D341Med (cell line): ENCODE measurements at regions not wholly inside any gene's neighbourhood (a gene's known extent, or its start where the extent isn't known, plus 50 kb on each side); places are given as distances from the start of the nearest gene placed in this dataset.

Experiments
- DNase-seq: peaks from one replicate; pipeline ENCODE4 v3.0.0; 2012; ENCODE audit warnings: low spot score

DNA sequence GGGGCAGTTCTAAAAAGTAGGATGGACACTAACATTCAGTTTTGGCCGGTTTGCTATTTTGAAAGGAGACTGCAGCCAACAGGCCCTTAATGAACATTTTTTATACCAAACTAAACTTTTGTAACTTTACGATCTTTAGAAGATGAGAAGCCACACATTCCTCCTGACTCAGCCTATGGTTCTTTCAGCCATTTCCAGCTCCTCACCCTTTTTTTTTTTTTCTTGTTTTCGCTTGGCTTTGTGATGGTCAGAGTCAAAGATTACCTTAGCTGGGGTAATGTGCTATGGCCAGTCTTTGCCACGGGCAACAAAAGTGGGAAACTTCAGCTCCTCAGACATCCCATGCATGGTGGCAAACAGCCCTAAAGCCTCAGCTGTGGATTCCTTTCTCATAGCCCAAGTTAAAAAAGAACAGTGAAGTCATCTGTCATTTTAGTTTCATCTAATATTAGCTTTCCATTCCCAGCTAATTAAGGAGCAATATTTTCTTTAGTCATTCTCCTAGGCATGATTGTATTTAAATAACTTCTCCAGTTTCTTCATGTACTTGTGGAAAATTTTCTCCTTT is 368.7 kb downstream of the MFSD1 start:
- no peak for DNase-seq

DNA sequence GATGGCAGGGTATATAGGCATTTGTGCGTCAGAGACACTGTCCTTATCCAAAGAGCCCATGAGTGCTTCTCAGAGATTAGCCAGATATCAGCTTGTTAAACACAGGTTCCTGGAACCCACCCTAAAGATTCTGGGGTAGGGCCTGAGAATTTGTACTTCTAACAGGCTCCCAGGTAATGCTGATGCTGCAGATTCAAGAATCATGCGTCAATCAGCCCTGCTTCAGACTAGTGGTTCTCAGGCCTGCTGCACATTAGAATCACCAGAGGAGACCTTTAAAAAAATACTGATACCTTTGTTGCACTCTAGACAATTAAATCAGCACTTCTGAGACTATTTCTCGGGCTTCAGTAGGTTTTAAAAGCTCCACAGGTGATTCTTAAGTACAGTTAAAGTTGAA is 369.5 kb downstream of the MFSD1 start:
- no peak for DNase-seq

DNA sequence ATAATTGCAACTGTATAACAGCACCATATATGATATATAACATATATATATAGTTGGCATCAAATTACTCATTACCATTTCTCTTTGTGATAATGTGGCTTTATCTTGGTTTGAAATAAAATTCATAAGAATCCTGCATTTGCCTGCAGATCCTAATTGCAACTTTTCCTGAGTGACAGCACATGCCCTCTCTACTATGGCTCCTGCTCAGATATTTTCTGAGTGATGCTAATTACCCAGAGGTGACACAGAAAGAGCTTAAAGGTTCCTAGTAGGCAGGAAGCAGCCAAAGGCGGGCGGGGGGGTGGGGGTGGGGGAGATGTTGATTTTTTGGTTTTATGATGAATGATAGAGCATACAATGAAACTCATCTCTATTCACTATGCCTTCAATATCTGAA is 370.6 kb downstream of the MFSD1 start:
- DNase-seq, result no peak

DNA sequence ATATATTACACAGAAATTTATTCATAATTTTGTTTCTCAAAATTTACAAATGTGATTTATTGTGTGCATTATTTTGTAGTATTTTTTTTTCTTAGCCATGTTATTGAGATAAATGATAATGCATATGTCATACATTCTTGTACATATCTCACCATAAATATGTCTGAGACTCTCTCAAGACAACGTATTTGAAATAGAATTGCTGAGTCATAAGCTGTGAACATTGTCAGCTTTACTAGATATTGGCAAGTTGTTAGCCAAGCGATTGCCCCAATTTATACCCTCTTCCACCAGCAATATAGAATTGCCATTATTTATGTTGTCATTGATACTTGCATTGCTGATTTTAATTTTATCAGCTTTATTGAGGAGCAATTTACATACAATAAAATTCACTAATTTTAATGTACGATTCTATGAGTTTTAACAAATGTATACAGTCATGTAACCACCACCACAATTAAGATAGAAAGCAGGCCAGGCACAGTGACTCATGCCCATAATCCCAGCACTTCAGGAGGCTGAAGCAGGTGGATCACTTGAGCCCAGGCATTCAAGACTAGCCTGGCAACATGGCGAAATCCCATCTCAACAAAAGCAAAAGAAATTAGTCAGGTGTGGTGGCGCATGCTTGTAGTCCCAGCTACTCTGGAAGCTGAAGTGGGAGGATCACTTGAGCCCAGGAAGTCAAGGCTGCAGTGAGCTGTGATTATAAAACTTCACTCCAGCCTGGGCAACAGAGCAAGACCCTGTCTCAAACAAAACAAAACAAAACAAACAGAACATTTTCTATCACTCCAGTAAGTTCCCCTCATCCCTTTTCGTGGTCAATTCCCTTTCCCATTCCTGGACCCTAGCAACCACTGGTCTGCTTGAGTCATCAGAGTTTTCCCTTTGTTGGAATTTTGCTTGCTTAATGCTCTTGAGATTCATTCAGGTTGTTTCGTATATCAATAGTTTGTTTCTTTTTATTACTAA is 373.1 kb downstream of the MFSD1 start:
- no peak for DNase-seq

DNA sequence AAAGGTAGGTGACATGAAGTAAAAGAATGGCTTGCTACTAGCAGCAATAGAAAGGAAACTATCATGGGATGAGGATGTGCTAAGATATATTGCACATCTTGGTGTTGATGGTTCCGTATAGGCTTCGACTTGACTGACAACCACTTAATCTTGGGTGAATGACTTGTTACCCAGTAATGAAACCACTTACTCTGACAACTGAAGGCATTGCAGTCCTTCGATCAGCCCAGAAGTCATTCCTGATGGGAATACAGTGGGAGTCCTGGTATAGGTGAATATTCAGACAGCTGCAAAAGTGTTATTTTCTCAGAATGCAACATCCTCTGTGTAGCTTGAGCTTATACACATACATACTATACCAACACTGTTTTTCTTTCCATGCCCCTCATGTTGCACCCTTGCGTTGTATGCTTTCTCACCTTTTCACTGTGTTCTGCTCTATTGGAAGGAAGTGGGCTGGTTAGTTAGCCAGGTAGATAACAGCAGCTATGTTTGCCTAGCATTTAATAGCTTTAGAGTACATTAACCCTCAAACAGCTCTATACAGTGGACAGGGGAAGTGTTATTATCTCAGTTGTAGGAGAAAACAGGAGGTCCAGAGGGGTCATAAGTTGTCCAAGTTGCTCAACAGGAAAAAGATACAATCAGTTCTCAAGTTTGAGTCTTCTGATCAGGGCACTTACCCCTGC is 376.5 kb downstream of the MFSD1 start:
- DNase-seq, result no peak

DNA sequence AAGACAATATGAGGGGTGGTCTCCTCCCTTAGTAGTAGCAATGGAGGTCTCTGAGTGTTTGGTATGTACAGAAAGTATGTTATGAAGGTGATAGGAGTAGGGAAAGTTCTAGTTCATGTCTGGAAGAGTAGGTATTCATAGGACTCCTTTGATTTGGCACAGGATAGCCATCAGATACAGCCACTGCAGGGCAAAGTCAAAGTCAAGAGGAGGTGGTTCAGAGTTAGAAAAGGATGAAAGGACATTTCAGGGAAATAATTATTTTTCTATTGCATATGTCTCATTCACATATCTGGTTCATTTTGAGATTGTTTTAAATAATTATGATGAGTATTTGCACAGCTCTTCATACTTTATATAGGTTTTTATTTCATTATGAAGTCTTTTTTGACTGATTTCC is 381.1 kb downstream of the MFSD1 start:
- DNase-seq, result no peak

DNA sequence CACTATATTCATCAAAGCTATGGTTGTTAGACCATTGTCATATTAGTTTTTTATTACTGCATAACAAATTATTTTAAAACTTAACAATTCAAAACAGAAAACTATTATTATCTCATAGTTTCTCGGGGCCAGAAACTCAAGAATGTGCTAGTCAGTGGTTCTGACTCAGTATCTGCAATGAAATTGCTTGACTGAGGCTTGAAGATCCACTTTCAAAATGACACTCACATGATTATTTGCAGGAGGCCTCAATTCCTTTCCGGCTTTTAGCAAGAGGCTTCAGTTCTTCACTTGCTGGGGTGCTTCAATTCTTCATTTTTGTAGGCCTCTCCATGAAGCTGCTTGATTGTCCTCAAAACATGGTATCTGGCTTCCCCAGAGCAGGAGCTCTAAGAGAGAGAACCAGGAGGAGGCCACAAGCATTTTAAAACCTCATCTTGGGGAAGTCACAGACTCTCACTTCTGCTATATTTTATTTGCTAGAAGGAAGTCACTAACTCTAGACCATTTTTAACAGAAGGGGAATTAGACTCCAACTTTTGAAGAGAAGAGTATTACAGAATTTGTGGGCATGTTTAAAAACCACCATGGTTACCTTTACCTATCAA is 383.7 kb downstream of the MFSD1 start:
- DNase-seq, result no peak

DNA sequence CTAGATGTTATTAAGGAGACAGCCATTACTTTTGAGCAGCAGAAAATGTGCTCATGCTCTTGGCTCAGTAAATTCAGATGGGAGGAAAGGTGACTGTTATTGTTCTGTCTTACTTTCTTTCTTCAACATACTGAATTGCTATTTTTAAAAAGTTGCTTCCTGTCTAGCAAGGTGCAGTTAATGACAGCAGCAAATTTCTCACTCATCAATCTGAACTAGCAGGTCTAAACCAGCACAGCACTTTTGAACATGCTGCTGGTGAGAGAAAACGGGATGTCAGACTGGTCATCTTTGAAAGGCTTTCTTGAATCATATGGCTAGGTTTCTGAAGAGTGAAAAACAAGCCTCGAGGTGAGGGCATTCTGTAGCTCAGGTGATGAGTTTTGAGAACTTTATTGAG is 384.7 kb downstream of the MFSD1 start:
- DNase-seq, result no peak

DNA sequence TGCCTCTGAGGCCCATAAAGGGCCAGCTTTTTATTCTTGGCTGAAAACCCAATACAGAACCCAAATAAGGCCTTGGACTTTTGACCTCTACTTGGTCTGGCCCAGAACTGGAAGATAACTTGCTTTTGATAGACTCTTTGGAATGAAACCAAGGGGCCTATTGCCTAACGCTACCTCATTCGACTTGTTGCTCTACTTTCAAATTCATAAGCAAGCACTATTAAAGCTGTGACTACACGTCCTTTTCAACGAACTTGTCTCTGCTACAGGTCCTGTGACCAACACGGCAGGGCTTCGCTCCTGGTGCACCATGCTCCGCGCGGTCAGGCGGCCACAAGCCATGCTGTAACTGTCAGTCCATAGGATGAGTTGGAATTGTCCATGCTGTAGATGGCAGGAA is 385.4 kb downstream of the MFSD1 start:
- no peak for DNase-seq

DNA sequence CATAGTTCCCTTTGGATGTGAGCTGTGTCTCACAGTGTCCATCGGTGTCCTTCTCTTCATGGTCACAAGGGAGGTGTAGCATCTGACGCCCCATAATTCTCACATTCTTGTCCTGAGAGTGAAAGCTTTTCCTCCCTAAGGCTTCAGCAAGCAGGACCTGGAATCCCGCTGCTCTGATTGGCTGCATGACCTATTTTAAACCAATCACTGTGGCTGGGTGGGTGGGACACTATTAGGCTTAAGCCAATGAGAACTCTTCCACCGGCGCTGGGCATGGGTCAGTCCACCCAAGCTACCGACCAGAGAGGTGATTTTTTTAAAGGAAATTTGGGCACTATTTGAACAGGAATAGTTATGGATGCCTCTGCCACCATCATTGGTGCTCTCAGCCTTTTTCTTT is 385.9 kb downstream of the MFSD1 start:
- DNase-seq, result no peak

DNA sequence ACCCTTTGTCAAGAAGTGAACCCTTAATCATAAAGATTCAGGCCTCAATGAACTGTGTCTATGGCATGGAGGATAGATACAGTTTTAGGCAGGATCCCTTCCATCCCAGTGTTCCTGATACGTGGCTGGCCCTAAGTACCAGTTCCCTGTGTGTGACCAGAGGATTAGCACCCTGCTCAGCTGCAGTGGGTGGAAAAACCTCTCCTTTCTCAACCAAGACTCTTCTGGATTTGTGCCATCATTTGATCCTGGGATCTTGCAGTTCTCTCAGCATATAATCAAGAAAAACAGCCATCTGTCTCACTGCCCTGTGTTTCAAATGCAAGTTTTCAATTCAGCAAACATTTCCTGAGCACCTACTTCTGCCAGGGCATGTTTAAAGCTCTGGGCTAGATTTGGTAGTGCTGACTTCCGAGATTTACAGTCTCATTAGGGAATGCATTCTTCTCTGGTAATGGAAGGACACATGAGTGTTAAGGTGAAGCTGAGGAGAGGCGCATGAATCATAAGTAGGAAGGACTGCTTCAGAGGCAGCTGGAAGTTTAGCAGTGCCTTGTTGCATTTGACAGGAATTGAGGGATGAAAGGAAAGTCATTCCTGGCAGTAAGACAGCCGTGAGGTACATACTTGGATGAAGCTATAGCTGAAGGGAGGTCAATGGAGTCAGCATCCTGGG is 388.3 kb downstream of the MFSD1 start:
- DNase-seq, result no peak

DNA sequence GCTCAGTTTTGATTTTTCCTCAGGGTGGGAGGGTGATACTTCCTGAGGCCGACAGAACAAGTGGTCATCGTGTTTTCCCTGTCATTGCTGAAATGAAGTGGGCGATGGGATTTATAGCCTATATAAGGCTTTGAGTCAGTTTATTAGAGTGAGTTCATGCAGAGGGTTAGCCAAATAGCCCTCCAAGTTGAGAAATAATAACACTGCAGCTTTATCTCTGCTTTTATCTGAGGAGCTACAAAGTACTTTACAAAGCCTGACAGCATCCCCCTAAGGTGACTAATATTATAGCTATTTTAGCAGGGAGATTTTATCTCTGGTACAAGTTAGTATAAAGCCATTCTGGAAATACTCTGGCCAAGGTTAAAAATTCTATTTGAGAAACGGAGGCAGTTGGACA is 389.6 kb downstream of the MFSD1 start:
- DNase-seq, result no peak

DNA sequence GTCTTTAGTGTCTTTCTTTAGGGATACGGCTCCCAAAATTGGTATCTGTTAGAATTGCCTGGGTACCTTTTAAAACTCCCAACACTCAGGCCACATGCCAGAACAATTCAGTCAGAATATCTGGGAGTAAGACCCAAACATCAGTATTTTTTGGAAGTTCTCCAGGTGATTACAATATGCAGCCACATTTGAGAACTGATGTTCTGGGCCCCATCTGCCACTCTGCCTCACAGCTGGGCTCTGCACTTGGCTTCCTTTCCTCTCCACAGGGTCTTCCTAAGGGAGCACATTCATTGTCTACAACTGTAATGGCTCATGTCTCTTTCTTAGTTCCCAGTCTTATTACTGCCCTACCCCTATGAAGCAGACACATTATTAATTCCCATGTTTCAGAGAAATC is 394.5 kb downstream of the MFSD1 start:
- DNase-seq, result no peak

DNA sequence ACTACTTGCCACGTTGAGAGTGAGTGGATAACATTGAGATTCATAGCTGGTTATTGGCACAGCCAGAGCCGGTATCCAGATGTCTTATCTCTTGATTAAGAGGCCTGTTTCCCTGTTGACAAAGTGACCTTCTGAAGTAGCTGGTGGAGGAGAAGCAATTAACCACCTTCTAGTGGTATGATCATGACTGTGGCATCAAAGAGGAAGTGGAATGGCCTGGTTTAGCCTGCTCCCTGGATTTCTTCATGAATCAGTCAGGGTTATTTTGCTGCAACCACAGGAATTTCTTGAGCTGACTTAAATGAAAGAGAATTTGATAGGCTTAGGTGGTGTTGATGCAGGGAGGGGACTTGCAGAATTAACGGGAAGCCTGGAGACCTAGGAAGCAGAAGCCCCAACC is 398.3 kb downstream of the MFSD1 start:
- no peak for DNase-seq

DNA sequence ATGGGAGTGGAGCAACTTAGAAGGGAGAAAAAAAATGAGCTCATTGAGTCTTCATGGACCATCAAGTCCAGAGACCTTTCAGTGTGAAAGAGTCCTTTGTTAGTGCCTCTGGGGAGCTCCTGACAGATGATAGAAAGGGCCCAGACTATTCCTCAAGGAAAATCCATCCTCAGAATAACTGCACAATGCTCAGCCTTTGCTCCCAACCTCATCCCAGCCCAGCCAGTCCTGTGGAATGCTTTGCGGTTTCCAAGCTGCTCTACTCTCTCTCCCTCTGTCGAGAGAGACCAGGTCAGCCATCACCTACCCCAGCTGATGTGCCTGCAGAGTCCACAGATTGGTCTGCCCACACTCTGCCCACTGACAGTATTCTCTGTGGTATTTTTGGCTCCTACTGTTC is 406.2 kb downstream of the MFSD1 start:
- DNase-seq, result no peak

DNA sequence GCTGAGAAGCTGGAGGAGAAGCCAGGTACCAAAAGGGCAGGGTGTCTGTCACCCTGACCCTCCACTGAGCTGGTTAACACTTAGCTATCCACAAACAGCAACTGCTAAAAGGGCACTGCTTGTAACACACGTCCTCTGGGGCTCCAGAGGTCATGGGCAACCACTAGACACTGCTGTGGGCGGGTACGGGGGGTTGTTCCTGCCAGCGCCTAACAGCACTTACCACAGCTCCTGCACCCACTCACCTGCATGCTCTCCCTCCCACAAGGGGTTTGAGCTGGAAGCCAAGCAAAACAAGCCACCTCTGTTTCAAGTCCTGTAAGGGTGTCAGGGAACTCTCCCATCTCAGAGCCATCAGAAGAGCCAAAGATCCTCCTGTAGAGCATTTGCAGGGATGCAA is 407.6 kb downstream of the MFSD1 start:
- DNase-seq, result no peak

DNA sequence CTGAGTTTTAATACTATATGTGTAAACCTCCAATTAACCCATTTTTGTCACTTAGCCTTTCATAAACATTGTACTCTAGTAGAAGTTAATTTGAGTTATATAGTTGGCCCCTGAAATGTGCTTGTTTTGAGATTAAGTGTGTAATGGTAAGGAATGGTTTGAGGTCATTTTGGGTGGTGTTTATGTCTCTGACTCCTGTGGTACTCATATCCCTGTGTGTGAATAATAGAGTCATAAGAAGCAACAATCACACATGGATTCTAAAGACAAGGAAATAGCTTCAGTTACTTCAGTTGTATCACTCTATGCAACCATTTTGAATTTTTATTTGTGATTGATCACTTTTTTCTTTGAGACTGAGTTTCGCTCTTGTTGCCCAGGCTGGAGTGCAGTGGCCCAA is 408.5 kb downstream of the MFSD1 start:
- no peak for DNase-seq

DNA sequence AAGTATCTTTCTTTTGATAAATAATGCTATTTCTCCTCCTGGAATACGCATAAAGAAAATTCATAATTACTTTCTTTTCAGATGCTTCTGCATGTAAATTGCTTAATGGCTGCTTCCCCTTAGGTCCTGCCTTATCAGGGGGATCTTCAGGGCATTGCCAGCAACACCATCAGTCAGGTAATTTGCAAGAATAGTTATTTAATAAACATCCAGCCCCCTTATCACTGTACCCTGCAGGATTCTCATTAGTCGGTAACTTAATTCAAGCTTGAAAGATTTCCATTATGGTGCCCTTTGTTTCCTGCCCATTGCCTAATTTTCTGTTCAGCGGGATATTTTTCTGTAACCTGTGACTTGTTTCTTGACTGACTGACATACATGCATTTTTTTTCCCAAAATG is 414.5 kb downstream of the MFSD1 start:
- no peak for DNase-seq

DNA sequence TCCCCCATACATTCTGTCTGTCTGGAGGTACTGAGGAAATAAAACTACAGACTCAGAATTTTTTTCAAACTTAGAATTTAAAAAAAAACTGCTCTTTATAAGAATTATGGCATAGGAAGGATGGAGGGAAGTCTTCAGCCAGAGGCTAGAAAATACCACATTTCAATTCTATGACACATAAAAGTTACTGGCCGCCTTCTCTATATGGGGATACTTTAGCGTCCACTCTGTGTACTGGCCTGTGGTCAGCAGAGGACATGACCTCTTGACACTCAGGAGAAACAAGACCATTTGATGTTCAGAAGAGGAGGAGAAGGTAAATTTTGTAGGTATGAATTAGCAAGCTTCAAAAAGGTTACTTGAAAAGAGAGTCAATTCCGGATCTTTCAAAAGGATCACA is 417.4 kb downstream of the MFSD1 start:
- DNase-seq, result no peak

DNA sequence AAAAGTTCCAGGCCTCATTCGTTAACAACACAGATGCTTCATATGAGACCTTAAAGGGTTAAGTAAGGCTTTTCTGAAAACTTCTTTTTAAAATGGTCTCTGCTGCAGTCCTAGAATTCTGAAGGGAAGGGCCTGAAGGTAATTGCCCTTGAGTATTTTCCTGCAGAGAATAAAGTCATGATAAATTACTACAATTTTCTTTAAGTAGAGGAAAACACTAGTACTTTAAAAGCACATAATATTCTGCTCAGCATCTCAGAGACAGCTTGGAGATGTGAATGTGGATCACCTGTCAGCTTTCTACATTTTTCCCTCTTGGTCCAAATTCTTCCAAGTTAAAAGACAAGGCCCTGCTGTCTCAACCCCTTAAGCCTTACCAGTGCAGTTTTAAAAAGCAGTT is 419.5 kb downstream of the MFSD1 start:
- DNase-seq, result no peak

DNA sequence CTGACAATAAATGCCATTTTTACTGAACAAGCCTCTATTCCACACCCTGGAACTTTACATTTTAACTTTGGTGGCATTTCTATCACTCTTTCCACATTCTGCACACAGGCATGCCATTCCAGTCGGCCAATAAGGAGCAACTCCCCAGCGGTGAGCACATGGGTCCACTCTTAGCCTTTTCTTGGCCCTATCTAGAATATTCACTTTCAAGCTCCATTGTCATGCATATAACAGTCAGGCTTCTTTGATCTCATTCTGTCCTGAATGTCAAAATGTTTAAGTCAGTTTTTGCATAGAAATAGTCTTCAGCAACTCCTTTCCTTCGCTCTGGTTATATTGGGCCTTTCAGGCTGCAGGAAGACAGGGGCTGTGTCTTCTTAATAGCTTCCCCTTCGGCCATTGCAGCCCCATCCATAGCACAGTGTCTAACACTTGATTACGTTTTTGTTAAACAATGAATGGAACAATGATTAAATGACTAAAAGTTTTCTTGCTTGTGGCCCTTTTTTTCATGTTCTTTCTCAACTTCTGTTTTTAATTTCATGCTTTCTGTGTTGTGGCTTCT is 427.3 kb downstream of the MFSD1 start:
- DNase-seq, result no peak

DNA sequence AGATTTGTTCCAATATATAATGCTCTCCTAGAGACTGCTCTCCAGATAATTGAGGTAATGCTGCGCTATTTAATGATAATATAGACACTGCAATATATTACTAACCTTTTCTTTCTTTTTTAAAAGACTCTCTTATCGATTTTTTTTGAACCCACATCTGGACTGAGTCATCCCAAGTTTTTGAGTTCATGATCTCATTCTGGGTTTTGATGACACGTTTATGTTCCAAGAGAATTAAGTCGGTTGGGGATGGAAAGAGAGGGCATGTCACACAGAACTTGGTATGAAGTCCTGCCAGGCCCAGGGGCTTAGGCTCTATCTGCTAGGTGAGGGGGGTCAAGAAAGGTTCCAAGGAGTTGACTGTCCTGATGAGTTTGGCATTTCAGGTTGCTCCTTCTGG is 431.1 kb downstream of the MFSD1 start:
- no peak for DNase-seq
